ENCODE measurements at regions not wholly inside any gene's neighbourhood (a gene's known extent, or its start where the extent isn't known, plus 50 kb on each side); places are given as distances from the start of the nearest gene placed in this dataset.

GRCh38 chr2:237035781-237036475 lies 49.8 kb upstream of the COPS8 start:
- TF ChIP-seq CTCF (IDR thresholded peaks at IDR 0.05; ENCODE audit: poor library complexity) = no peak
- TF ChIP-seq EZH2 (IDR thresholded peaks at IDR 0.05; ENCODE audit: borderline replicate concordance) = no peak
- no peak for TF ChIP-seq EZH2phosphoT487 (IDR thresholded peaks at IDR 0.05; ENCODE audit: low read depth, severe bottlenecking, unreplicated experiment)
